Upper lobe of left lung (tissue), 4 donors: ENCODE measurements at regions not wholly inside any gene's neighbourhood (a gene's known extent, or its start where the extent isn't known, plus 50 kb on each side); places are given as distances from the start of the nearest gene placed in this dataset.

Source experiments
- EP300 ChIP-seq, 4 donors: sonication (generic); formaldehyde crosslinking; IDR thresholded peaks; one replicate each; pipeline ENCODE4 v1.5.1; 2017; ENCODE audit warnings: antibody characterized with exemption in 4 of 4, control low read depth in 2 of 4
- POLR2A ChIP-seq, 4 donors: fragments of 450-650 bp; IDR thresholded peaks; one replicate each; pipeline ENCODE4 v1.5.1; 2016 to 2017; ENCODE audit warnings: antibody characterized with exemption in 4 of 4, mild to moderate bottlenecking in 2 of 4
- TF ChIP-seq, protein P1 (sequence below), 6 experiments: fragments of 450-650 bp in 4 of 6; fragments of 200-600 bp in 2 of 6; sonication (generic) in 2 of 6; IDR thresholded peaks; one replicate each; pipeline ENCODE4 v1.5.1; 2016 to 2019; ENCODE audit warnings: antibody characterized with exemption in 6 of 6

DNA sequence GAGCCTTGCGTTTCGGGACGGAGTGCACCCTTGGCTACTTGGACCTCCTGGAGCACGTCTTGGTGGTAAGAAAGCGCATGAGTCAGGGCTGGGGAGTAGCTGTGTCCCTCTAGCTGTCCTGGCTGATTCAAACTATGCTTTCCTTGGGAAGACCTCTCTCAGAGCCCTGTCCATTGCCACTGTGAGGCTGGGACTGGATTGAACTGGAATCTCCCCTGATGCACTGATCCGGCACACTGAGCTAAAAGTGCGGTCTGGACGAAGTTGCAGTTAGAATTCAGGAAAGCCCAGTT lies 232.6 kb upstream of the TPM1 start:
- TF ChIP-seq, protein P1, sequence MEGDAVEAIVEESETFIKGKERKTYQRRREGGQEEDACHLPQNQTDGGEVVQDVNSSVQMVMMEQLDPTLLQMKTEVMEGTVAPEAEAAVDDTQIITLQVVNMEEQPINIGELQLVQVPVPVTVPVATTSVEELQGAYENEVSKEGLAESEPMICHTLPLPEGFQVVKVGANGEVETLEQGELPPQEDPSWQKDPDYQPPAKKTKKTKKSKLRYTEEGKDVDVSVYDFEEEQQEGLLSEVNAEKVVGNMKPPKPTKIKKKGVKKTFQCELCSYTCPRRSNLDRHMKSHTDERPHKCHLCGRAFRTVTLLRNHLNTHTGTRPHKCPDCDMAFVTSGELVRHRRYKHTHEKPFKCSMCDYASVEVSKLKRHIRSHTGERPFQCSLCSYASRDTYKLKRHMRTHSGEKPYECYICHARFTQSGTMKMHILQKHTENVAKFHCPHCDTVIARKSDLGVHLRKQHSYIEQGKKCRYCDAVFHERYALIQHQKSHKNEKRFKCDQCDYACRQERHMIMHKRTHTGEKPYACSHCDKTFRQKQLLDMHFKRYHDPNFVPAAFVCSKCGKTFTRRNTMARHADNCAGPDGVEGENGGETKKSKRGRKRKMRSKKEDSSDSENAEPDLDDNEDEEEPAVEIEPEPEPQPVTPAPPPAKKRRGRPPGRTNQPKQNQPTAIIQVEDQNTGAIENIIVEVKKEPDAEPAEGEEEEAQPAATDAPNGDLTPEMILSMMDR (IDR thresholded peaks at IDR 0.05), result no peak
- TF ChIP-seq EP300 (IDR thresholded peaks at IDR 0.05) (no peak), POLR2A (IDR thresholded peaks at IDR 0.05) (no peak)
